ENCODE measurements at regions not wholly inside any gene's neighbourhood (a gene's known extent, or its start where the extent isn't known, plus 50 kb on each side); places are given as distances from the start of the nearest gene placed in this dataset.
A peak's percentile ranks its signal among the peaks of the same experiment; 100 is the strongest.

- H3K9me3 ChIP-seq (ENCODE audit: low read length): no peaks in the 10 kb centered on the region
- DNase-seq (ENCODE audit: low spot score): no peak
- ChIA-PET POLR2A (no interaction called here), CTCF (ENCODE audit: unreplicated experiment) (no interaction called here)
- intact Hi-C loops (cut with micrococcal nuclease; ENCODE audit: unreplicated experiment): no loop called here
- no peaks in the 10 kb centered on the region for H4K20me1 ChIP-seq (ENCODE audit: insufficient read depth, low read length)
- H2AFZ ChIP-seq (ENCODE audit: low read length): no peak overlapping the region
- no peaks in the 10 kb centered on the region for H3K79me2 ChIP-seq (ENCODE audit: insufficient read depth, low read depth, low read length)
- H3K4me3 ChIP-seq (ENCODE audit: low read depth, low read length, poor library complexity, severe bottlenecking): no peak overlapping the region
- no TSS peak for BruUV-seq (replicated peaks)
- TF ChIP-seq EZH2phosphoT487 (IDR thresholded peaks at IDR 0.05; ENCODE audit: borderline replicate concordance, low read depth, low read length) (no peak), CTCF (conservative IDR thresholded peaks at IDR 0.05; ENCODE audit: low read length) (no peak)
- no peak overlapping the region for H3K4me2 ChIP-seq (ENCODE audit: low read length)
- H3K9me2 ChIP-seq (ENCODE audit: insufficient read depth, low read length): no peaks in the 10 kb centered on the region
- no peaks in the 10 kb centered on the region for H3K4me1 ChIP-seq (ENCODE audit: insufficient read depth, low read length, poor library complexity, severe bottlenecking)
- H3K27ac ChIP-seq (ENCODE audit: low read depth, low read length, poor library complexity, severe bottlenecking): no peak overlapping the region
- H3K36me3 ChIP-seq (ENCODE audit: insufficient read depth, low read length): no peaks in the 10 kb centered on the region
These were observed 84.2 kb upstream of the S1PR1 start for GRCh38 chr1:101152633-101153032.

- Histone ChIP-seq H2AFZ (ENCODE audit: low read length) (no peak overlapping the region), H3K36me3 (ENCODE audit: insufficient read depth, low read length) (no peaks in the 10 kb centered on the region), H3K4me3 (ENCODE audit: low read depth, low read length, poor library complexity, severe bottlenecking) (no peak overlapping the region), H4K20me1 (ENCODE audit: insufficient read depth, low read length) (no peaks in the 10 kb centered on the region), H3K9me3 (ENCODE audit: low read length) (no peaks in the 10 kb centered on the region), H3K79me2 (ENCODE audit: insufficient read depth, low read depth, low read length) (no peaks in the 10 kb centered on the region), H3K4me1 (ENCODE audit: insufficient read depth, low read length, poor library complexity, severe bottlenecking) (no peaks in the 10 kb centered on the region), H3K27ac (ENCODE audit: low read depth, low read length, poor library complexity, severe bottlenecking) (no peak overlapping the region), H3K9me2 (ENCODE audit: insufficient read depth, low read length) (no peaks in the 10 kb centered on the region), H3K4me2 (ENCODE audit: low read length) (no peak overlapping the region)
- intact Hi-C loops (cut with micrococcal nuclease; ENCODE audit: unreplicated experiment): no loop called here
- no TSS peak for BruUV-seq (replicated peaks)
- POLR2A ChIA-PET: no interaction called here
- TF ChIP-seq EZH2phosphoT487 (IDR thresholded peaks at IDR 0.05; ENCODE audit: borderline replicate concordance, low read depth, low read length): no peak
- no peak for DNase-seq (ENCODE audit: low spot score)
- CTCF ChIA-PET (ENCODE audit: unreplicated experiment): no interaction called here
These were observed 85.5 kb upstream of the S1PR1 start for GRCh38 chr1:101151286-101151685.

- Histone ChIP-seq H3K27ac (ENCODE audit: low read depth, low read length, poor library complexity, severe bottlenecking) (no peak overlapping the region), H2AFZ (ENCODE audit: low read length) (peak overlapping the region; percentile 9; the same call in 1 of the 2 replicates), H3K79me2 (ENCODE audit: insufficient read depth, low read depth, low read length) (no peaks in the 10 kb centered on the region), H3K4me3 (ENCODE audit: low read depth, low read length, poor library complexity, severe bottlenecking) (no peak overlapping the region), H3K9me2 (ENCODE audit: insufficient read depth, low read length) (no peaks in the 10 kb centered on the region), H4K20me1 (ENCODE audit: insufficient read depth, low read length) (no peaks in the 10 kb centered on the region), H3K36me3 (ENCODE audit: insufficient read depth, low read length) (no peaks in the 10 kb centered on the region), H3K4me2 (ENCODE audit: low read length) (no peak overlapping the region), H3K4me1 (ENCODE audit: insufficient read depth, low read length, poor library complexity, severe bottlenecking) (no peaks in the 10 kb centered on the region), H3K9me3 (ENCODE audit: low read length) (no peaks in the 10 kb centered on the region)
- ChIA-PET CTCF (ENCODE audit: unreplicated experiment) (no interaction called here), POLR2A (no interaction called here)
- TF ChIP-seq CTCF (conservative IDR thresholded peaks at IDR 0.05; ENCODE audit: low read length): no peak
- no peak for TF ChIP-seq EZH2phosphoT487 (IDR thresholded peaks at IDR 0.05; ENCODE audit: borderline replicate concordance, low read depth, low read length)
- no peak for DNase-seq (ENCODE audit: low spot score)
- intact Hi-C loops (cut with micrococcal nuclease; ENCODE audit: unreplicated experiment): no loop called here
- no TSS peak for BruUV-seq (replicated peaks)
These were observed 86.1 kb upstream of the S1PR1 start for GRCh38 chr1:101150670-101151069.
